CD4-positive, CD25-positive, alpha-beta regulatory T cell (primary cell): ENCODE measurements at regions not wholly inside any gene's neighbourhood (a gene's known extent, or its start where the extent isn't known, plus 50 kb on each side); places are given as distances from the start of the nearest gene placed in this dataset.

Experiments
- ATAC-seq, 2 donors: fragments of 150-1000 bp; cut with Tn5 transposase; one replicate each; pipeline ENCODE4 v1.10.0; 2021; ENCODE audit warnings: low read depth in 2 of 2, moderate number of reproducible peaks in 2 of 2, moderate library complexity in 1 of 2
- DNase-seq, 3 donors: peaks; one replicate each; pipeline versions ENCODE4 v3.0.0 to v3.0.0-alpha.2; 2012 to 2022; ENCODE audit warnings: mixed read lengths in 1 of 3
- H3K27ac ChIP-seq: one replicate; pipeline ENCODE4 v1.7.0; 2013; ENCODE audit warnings: mild to moderate bottlenecking, low read length; ENCODE audit not compliant: insufficient read depth, poor library complexity, severe bottlenecking
- H3K27me3 ChIP-seq: one replicate; pipeline ENCODE4 v1.7.0; 2013; ENCODE audit warnings: low read length; ENCODE audit not compliant: control insufficient read depth, insufficient read depth
- H3K36me3 ChIP-seq: one replicate; pipeline ENCODE4 v1.7.0; 2013; ENCODE audit warnings: mild to moderate bottlenecking, low read length, moderate library complexity; ENCODE audit not compliant: control insufficient read depth, insufficient read depth
- H3K4me1 ChIP-seq: 2 replicates; pipeline ENCODE4 v1.7.0; 2013; ENCODE audit warnings: mild to moderate bottlenecking, low read length; ENCODE audit not compliant: insufficient read depth, control insufficient read depth, poor library complexity, severe bottlenecking
- H3K4me3 ChIP-seq: one replicate; pipeline ENCODE4 v1.7.0; 2013; ENCODE audit warnings: low read depth, mild to moderate bottlenecking, low read length, moderate library complexity
- H3K9me3 ChIP-seq, 2 experiments: 1 replicate in 1 of 2; 2 replicates in 1 of 2; pipeline ENCODE4 v1.7.0; 2013; ENCODE audit warnings: low read length in 2 of 2, mild to moderate bottlenecking in 1 of 2, moderate library complexity in 1 of 2; ENCODE audit not compliant: control insufficient read depth in 2 of 2
- H3K27ac Mint-ChIP-seq, 3 donors: one replicate each; pipeline ENCODE4 v1.8.0; 2020 to 2022; ENCODE audit warnings: mild to moderate bottlenecking in 3 of 3, mixed read lengths in 3 of 3, moderate library complexity in 2 of 3
- H3K27me3 Mint-ChIP-seq: one replicate; pipeline ENCODE4 v1.8.0; 2022; ENCODE audit warnings: mild to moderate bottlenecking, mixed read lengths
- H3K36me3 Mint-ChIP-seq: one replicate; pipeline ENCODE4 v1.8.0; 2020; ENCODE audit warnings: mixed read lengths
- H3K4me1 Mint-ChIP-seq, 4 donors: one replicate each; pipeline ENCODE4 v1.8.0; 2020 to 2022; ENCODE audit warnings: mixed read lengths in 4 of 4, mild to moderate bottlenecking in 1 of 4
- H3K4me3 Mint-ChIP-seq, 4 donors: one replicate each; pipeline ENCODE4 v1.8.0; 2020 to 2022; ENCODE audit warnings: mild to moderate bottlenecking in 4 of 4, mixed read lengths in 4 of 4, moderate library complexity in 3 of 4
- H3K9me3 Mint-ChIP-seq, 7 donors: one replicate each; pipeline ENCODE4 v1.8.0; 2020 to 2022; ENCODE audit warnings: mixed read lengths in 7 of 7, mild to moderate bottlenecking in 3 of 7, moderate library complexity in 2 of 7

GRCh38 chr13:34070544-34071303 is 252.8 kb downstream of the RFC3 start:
- no peak overlapping the region for H3K27ac ChIP-seq
- no peak overlapping the region for H3K27ac Mint-ChIP-seq
- H3K9me3 Mint-ChIP-seq = peaks cover 0 to 10% (median 2%) of the 10 kb centered on the region in 7 donors
- no peak for DNase-seq
- no peaks in the 10 kb centered on the region for H3K27me3 Mint-ChIP-seq
- no peaks in the 10 kb centered on the region for H3K36me3 ChIP-seq
- no peaks in the 10 kb centered on the region for H3K36me3 Mint-ChIP-seq
- H3K4me1 Mint-ChIP-seq = no peaks in the 10 kb centered on the region
- no peaks in the 10 kb centered on the region for H3K4me1 ChIP-seq
- ATAC-seq = no peak
- no peak overlapping the region for H3K4me3 ChIP-seq
- no peaks in the 10 kb centered on the region for H3K9me3 ChIP-seq
- no peaks in the 10 kb centered on the region for H3K27me3 ChIP-seq
- H3K4me3 Mint-ChIP-seq = no peak overlapping the region

GRCh38 chr13:34076319-34076718 is 258.4 kb downstream of the RFC3 start:
- no peak overlapping the region for H3K4me3 Mint-ChIP-seq
- Histone ChIP-seq H3K27me3 (no peaks in the 10 kb centered on the region), H3K4me3 (no peak overlapping the region), H3K27ac (no peak overlapping the region), H3K4me1 (no peaks in the 10 kb centered on the region), H3K36me3 (no peaks in the 10 kb centered on the region), H3K9me3 (no peaks in the 10 kb centered on the region)
- H3K27ac Mint-ChIP-seq = no peak overlapping the region
- H3K4me1 Mint-ChIP-seq = no peaks in the 10 kb centered on the region
- peaks cover 0 to 10% (median 0%) of the 10 kb centered on the region in 7 donors for H3K9me3 Mint-ChIP-seq
- H3K36me3 Mint-ChIP-seq = no peaks in the 10 kb centered on the region
- DNase-seq (no peak), ATAC-seq (no peak)
- no peaks in the 10 kb centered on the region for H3K27me3 Mint-ChIP-seq

- peaks cover 0 to 10% (median 0%) of the 10 kb centered on the region in 7 donors for H3K9me3 Mint-ChIP-seq
Observed at GRCh38 chr13:34076943-34077703, 259.2 kb downstream of the RFC3 start.

GRCh38 chr13:34078334-34078999 is 260.5 kb downstream of the RFC3 start:
- Histone ChIP-seq H3K4me1 (no peaks in the 10 kb centered on the region), H3K4me3 (no peak overlapping the region), H3K36me3 (no peaks in the 10 kb centered on the region), H3K9me3 (no peaks in the 10 kb centered on the region), H3K27me3 (no peaks in the 10 kb centered on the region), H3K27ac (no peak overlapping the region)
- no peak for ATAC-seq
- Mint-ChIP-seq H3K4me3 (no peak overlapping the region), H3K27me3 (no peaks in the 10 kb centered on the region), H3K4me1 (no peaks in the 10 kb centered on the region), H3K9me3 (peaks cover 0 to 10% (median 0%) of the 10 kb centered on the region in 7 donors), H3K27ac (no peak overlapping the region), H3K36me3 (no peaks in the 10 kb centered on the region)
- no peak for DNase-seq

More at GRCh38 chr13:34076943-34077703, 259.2 kb downstream of the RFC3 start:
- Mint-ChIP-seq H3K36me3 (no peaks in the 10 kb centered on the region), H3K27me3 (no peaks in the 10 kb centered on the region), H3K4me1 (no peaks in the 10 kb centered on the region), H3K4me3 (no peak overlapping the region), H3K27ac (no peak overlapping the region)
- no peaks in the 10 kb centered on the region for H3K9me3 ChIP-seq
- DNase-seq (no peak), ATAC-seq (no peak)
- no peaks in the 10 kb centered on the region for H3K36me3 ChIP-seq
- no peaks in the 10 kb centered on the region for H3K27me3 ChIP-seq
- H3K4me1 ChIP-seq = no peaks in the 10 kb centered on the region
- no peak overlapping the region for H3K4me3 ChIP-seq
- H3K27ac ChIP-seq = no peak overlapping the region

- no peaks in the 10 kb centered on the region for H3K4me1 ChIP-seq
- DNase-seq (no peak), ATAC-seq (no peak)
- Mint-ChIP-seq H3K4me1 (no peaks in the 10 kb centered on the region), H3K27ac (no peak overlapping the region), H3K4me3 (no peak overlapping the region), H3K36me3 (no peaks in the 10 kb centered on the region), H3K27me3 (no peaks in the 10 kb centered on the region), H3K9me3 (peaks cover 0 to 20% (median 5%) of the 10 kb centered on the region in 7 donors)
- H3K9me3 ChIP-seq = no peaks in the 10 kb centered on the region
- H3K27ac ChIP-seq = no peak overlapping the region
- no peak overlapping the region for H3K4me3 ChIP-seq
- H3K36me3 ChIP-seq = no peaks in the 10 kb centered on the region
- H3K27me3 ChIP-seq = no peaks in the 10 kb centered on the region
Observed at GRCh38 chr13:34085204-34085603, 267.3 kb downstream of the RFC3 start.

GRCh38 chr13:34086281-34086680 is 268.3 kb downstream of the RFC3 start:
- Histone ChIP-seq H3K9me3 (no peaks in the 10 kb centered on the region), H3K36me3 (no peaks in the 10 kb centered on the region), H3K4me1 (no peaks in the 10 kb centered on the region), H3K27ac (no peak overlapping the region), H3K27me3 (no peaks in the 10 kb centered on the region), H3K4me3 (no peak overlapping the region)
- H3K4me1 Mint-ChIP-seq = no peaks in the 10 kb centered on the region
- peaks cover 0 to 20% (median 5%) of the 10 kb centered on the region in 7 donors for H3K9me3 Mint-ChIP-seq
- H3K27ac Mint-ChIP-seq = no peak overlapping the region
- ATAC-seq (no peak), DNase-seq (no peak)
- H3K36me3 Mint-ChIP-seq = no peaks in the 10 kb centered on the region
- no peak overlapping the region for H3K4me3 Mint-ChIP-seq
- H3K27me3 Mint-ChIP-seq = no peaks in the 10 kb centered on the region

- Mint-ChIP-seq H3K36me3 (no peaks in the 10 kb centered on the region), H3K27me3 (no peaks in the 10 kb centered on the region), H3K4me3 (no peak overlapping the region), H3K4me1 (no peaks in the 10 kb centered on the region), H3K9me3 (peaks cover 0 to 20% (median 6%) of the 10 kb centered on the region in 7 donors), H3K27ac (no peak overlapping the region)
- no peak overlapping the region for H3K4me3 ChIP-seq
- ATAC-seq (no peak), DNase-seq (no peak)
- no peaks in the 10 kb centered on the region for H3K27me3 ChIP-seq
- H3K4me1 ChIP-seq = no peaks in the 10 kb centered on the region
- no peaks in the 10 kb centered on the region for H3K36me3 ChIP-seq
- no peaks in the 10 kb centered on the region for H3K9me3 ChIP-seq
- no peak overlapping the region for H3K27ac ChIP-seq
Observed at GRCh38 chr13:34087791-34088190, 269.8 kb downstream of the RFC3 start.
